GM10248 (cell line): ENCODE measurements at regions not wholly inside any gene's neighbourhood (a gene's known extent, or its start where the extent isn't known, plus 50 kb on each side); places are given as distances from the start of the nearest gene placed in this dataset.

ENCODE experiments used
- CTCF ChIA-PET: fragments of 300-600 bp; sonication (Branson Sonifier 250); formaldehyde crosslinking; extraction: SDS; loops from one replicate; lab custom pipeline; 2021; ENCODE audit warnings: antibody characterized with exemption; lab: Yijun Ruan, JAX
- POLR2A ChIA-PET: fragments of 350-650 bp; sonication (Branson Sonifier 250); formaldehyde crosslinking; extraction: SDS; loops from one replicate; lab custom pipeline; 2020; ENCODE audit warnings: antibody characterized with exemption; lab: Yijun Ruan, JAX
- DNase-seq: peaks from one replicate; pipeline ENCODE4 v3.0.0; 2012; ENCODE audit errors: extremely low spot score
- TF ChIP-seq, protein P1 (sequence below): IDR thresholded peaks from 2 replicates; pipeline ENCODE4 v1.5.1; 2012; ENCODE audit warnings: mild to moderate bottlenecking, low read depth; ENCODE audit errors: extremely low read depth, missing control alignments, control extremely low read depth

DNA sequence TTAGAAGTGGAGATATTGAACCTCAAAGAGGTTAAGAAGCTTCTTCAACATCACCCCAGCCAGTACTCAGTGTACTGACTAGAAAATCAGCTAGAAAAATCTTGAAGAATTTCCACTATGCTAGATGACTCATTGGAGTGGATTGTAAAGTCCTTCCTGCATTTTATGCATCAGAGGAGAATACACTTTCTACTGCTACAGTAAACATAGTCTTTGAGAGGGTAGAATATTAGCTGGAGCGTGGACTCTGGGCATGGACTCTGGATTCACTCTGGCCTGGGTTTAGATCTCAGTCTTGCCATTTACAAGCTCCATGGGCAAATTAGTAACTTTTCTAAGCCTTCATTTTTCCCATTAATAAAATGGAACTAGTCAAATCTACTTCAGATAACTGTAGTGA is 215.9 kb downstream of the IRS1 start:
- POLR2A ChIA-PET = no interaction called here
- TF ChIP-seq, protein P1, sequence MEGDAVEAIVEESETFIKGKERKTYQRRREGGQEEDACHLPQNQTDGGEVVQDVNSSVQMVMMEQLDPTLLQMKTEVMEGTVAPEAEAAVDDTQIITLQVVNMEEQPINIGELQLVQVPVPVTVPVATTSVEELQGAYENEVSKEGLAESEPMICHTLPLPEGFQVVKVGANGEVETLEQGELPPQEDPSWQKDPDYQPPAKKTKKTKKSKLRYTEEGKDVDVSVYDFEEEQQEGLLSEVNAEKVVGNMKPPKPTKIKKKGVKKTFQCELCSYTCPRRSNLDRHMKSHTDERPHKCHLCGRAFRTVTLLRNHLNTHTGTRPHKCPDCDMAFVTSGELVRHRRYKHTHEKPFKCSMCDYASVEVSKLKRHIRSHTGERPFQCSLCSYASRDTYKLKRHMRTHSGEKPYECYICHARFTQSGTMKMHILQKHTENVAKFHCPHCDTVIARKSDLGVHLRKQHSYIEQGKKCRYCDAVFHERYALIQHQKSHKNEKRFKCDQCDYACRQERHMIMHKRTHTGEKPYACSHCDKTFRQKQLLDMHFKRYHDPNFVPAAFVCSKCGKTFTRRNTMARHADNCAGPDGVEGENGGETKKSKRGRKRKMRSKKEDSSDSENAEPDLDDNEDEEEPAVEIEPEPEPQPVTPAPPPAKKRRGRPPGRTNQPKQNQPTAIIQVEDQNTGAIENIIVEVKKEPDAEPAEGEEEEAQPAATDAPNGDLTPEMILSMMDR = no peak
- CTCF ChIA-PET = no interaction called here
- DNase-seq = no peak

DNA sequence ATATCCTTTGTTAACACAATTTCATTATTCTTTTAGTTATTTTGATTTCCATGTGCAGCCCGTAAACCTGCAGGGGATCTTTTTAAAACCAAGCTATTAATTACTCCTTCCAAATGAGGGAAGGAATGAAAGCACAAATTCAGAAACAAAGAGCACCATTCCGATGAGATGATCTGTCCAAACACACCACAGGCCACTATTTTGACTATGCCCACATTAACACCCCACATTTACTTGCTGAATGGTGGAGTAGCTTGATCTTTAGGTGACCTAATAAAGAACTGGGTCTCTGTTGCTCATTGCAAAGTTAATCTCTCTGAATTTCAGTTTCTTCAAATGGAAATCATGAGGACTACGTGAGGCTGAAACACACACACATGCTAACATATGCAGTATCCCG is 218.0 kb downstream of the IRS1 start:
- no peak for DNase-seq
- ChIA-PET POLR2A (no interaction called here), CTCF (interaction anchor here (1.1 to 1.3 kb wide), 2 partner anchors 11 to 23 kb away, joined by 3 read pairs; no protein-coding TSS in a partner anchor)
- TF ChIP-seq, protein P1 = no peak

DNA sequence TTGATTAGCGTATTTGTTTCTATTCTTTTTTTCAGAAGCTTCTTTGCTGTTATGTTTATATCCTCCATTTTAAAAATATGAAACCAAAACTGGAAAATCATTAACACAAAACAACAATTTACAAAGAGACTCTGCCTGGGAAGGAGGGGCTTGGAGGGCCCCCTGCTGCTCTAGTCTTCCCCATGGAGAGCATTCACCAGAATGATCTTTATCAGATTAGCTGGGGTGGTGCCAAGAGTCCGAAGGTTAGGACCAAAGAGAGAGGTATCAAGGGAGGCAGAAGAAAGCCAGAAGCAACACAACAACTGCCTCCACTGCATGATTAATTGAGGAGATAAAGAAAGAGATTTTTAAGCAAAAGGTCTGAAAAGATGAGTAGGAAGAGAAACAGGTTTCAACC is 218.6 kb downstream of the IRS1 start:
- TF ChIP-seq, protein P1 = no peak
- no peak for DNase-seq
- ChIA-PET POLR2A (no interaction called here), CTCF (interaction anchor here (1.1 kb wide), 1 partner anchor 24 kb away, joined by 3 read pairs; no protein-coding TSS in a partner anchor)

DNA sequence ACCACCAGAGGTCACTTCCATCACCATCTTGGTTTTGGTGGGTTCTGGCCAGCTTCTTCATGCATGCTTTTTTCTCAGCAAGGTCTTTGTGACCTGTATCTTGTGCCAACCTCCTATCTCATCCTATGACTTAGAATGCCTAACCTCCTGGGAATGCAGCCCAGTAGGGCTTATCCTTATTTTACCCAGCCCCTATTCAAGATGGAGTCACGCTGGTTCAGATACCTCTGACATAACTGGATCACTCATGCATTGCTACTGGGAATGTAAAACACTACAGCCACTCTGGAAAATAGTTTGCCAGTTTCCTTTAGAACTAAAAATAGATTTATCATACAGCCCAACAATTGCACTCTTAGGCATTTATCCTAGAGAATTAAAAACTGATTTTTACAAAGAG is 219.2 kb downstream of the IRS1 start:
- no peak for DNase-seq
- ChIA-PET CTCF (interaction anchor here (1.2 kb wide), 1 partner anchor 10 kb away, joined by 4 read pairs; no protein-coding TSS in a partner anchor), POLR2A (no interaction called here)
- TF ChIP-seq, protein P1 = no peak

DNA sequence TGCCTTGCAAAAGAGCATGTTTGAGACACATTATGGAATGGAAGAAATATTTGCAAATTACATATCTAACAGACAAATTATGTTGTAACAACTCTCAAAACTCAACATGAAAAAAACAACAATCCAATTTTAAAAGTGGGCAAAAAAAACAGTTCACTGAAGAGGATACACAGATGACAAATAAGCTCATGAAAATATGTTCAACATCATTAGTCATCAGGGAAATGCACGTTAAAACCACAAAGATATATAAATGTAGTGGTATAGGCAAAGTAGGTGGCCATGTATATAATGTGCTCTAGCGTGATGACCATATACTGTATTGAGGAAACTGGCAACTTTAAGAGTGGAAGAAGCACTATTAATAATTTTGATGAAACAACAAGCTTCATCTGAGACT is 220.1 kb downstream of the IRS1 start:
- ChIA-PET POLR2A (no interaction called here), CTCF (interaction anchor here (1.2 kb wide), 1 partner anchor 9 kb away, joined by 4 read pairs; no protein-coding TSS in a partner anchor)
- TF ChIP-seq, protein P1 = no peak
- DNase-seq = no peak

DNA sequence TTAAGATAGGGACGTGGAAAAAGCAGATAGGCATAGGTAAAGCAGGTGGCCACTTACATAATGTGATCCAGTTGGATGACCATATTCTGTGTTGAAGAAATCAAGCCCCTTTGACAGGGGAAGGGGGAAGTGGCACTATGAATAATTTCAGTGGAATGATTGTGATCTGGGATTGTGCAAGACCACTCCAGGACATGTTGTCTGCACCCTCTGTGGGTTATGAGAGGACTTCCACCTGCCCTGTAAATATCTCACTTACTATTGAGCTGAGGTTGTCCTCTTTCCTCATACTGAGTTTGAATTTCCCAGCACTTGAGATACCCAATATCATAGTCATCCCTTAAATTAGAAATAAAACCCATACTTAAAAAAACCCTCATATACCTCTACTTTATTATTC is 220.7 kb downstream of the IRS1 start:
- CTCF ChIA-PET = interaction anchor here (1.2 kb wide), 1 partner anchor 9 kb away, joined by 4 read pairs; no protein-coding TSS in a partner anchor
- TF ChIP-seq, protein P1 = no peak
- POLR2A ChIA-PET = no interaction called here
- DNase-seq = no peak
